H1 (cell line): ENCODE measurements at regions not wholly inside any gene's neighbourhood (a gene's known extent, or its start where the extent isn't known, plus 50 kb on each side); places are given as distances from the start of the nearest gene placed in this dataset.

Experiments
- CTCF ChIA-PET: fragments of 300-600 bp; sonication (Branson Sonifier 250); formaldehyde crosslinking; loops from one replicate; lab custom pipeline; 2021; ENCODE audit not compliant: partially characterized antibody; lab: Charles Lee
- POLR2A ChIA-PET: fragments of 300-600 bp; sonication (Branson Sonifier 250); formaldehyde crosslinking; loops from one replicate; lab custom pipeline; 2021; ENCODE audit warnings: inconsistent platforms; ENCODE audit not compliant: partially characterized antibody; lab: Charles Lee
- DNase-seq, 2 experiments: peaks; one replicate each; pipeline versions ENCODE4 v3.0.0 to v3.0.0-alpha.2; 2010 to 2022; ENCODE audit warnings: low spot score in 2 of 2, low read depth in 1 of 2, mixed read lengths in 1 of 2
- FAIRE-seq: peaks from 2 replicates; lab custom pipeline; 2011; peaks lifted over from hg19 to GRCh38; lab: Jason Lieb, UNC
- H2AFZ ChIP-seq: 2 replicates; pipeline ENCODE4 v1.8.1; 2012; ENCODE audit warnings: low read length, inconsistent platforms
- H2AK5ac ChIP-seq: 2 replicates; pipeline ENCODE4 v1.6.1; 2013; ENCODE audit warnings: low read depth, low read length
- H2BK120ac ChIP-seq: replicated peaks from 2 replicates; pipeline ENCODE3; 2013; ENCODE audit warnings: low read depth, low read length, inconsistent platforms
- H2BK12ac ChIP-seq: 2 replicates; pipeline ENCODE4 v1.6.1; 2013; ENCODE audit warnings: low read depth, low read length
- H2BK15ac ChIP-seq: 2 replicates; pipeline ENCODE4 v1.6.1; 2013; ENCODE audit warnings: low read length
- H2BK20ac ChIP-seq: 2 replicates; pipeline ENCODE4 v1.6.1; 2013; ENCODE audit warnings: low read length
- H2BK5ac ChIP-seq: 2 replicates; pipeline ENCODE4 v1.6.1; 2013; ENCODE audit warnings: low read depth, low read length
- H3K14ac ChIP-seq: 2 replicates; pipeline ENCODE4 v1.6.1; 2013; ENCODE audit warnings: inconsistent platforms; ENCODE audit not compliant: insufficient read length
- H3K18ac ChIP-seq: 2 replicates; pipeline ENCODE4 v1.6.1; 2013; ENCODE audit warnings: low read length; ENCODE audit errors: extremely low read depth
- H3K23ac ChIP-seq: 2 replicates; pipeline ENCODE4 v1.6.1; 2013; ENCODE audit warnings: inconsistent platforms; ENCODE audit not compliant: insufficient read length
- H3K23me2 ChIP-seq: 2 replicates; pipeline ENCODE4 v1.6.1; 2013; ENCODE audit warnings: low read depth, low read length
- H3K27ac ChIP-seq: 2 replicates; pipeline ENCODE4 v1.6.1; 2011; ENCODE audit warnings: low read depth, low read length, inconsistent platforms
- H3K27me3 ChIP-seq, 4 experiments: replicated peaks in 1 of 4; 1 replicate in 1 of 4; 2 replicates in 3 of 4; pipeline versions ENCODE4 v1.6.1 to v1.8.1; 2011 to 2013; ENCODE audit warnings: low read length in 3 of 4, mild to moderate bottlenecking in 3 of 4, inconsistent platforms in 2 of 4, mixed read lengths in 2 of 4, moderate library complexity in 1 of 4; ENCODE audit not compliant: control insufficient read depth in 3 of 4, insufficient read depth in 3 of 4; ENCODE audit errors: extremely low read depth in 1 of 4
- H3K36me3 ChIP-seq, 4 experiments: 2 replicates each; pipeline versions ENCODE4 v1.6.1 to v1.8.1; 2011 to 2013; ENCODE audit warnings: mild to moderate bottlenecking in 4 of 4, low read length in 3 of 4, moderate library complexity in 2 of 4, control low read depth in 1 of 4, inconsistent platforms in 1 of 4; ENCODE audit not compliant: insufficient read depth in 4 of 4, control insufficient read depth in 2 of 4
- H3K4ac ChIP-seq: replicated peaks from 2 replicates; pipeline ENCODE3; 2013; ENCODE audit warnings: low read length, low read depth, mixed read lengths, inconsistent platforms; ENCODE audit not compliant: insufficient read length
- H3K4me1 ChIP-seq, 4 experiments: replicated peaks in 1 of 4; 1 replicate in 1 of 4; 2 replicates in 3 of 4; pipeline versions ENCODE4 v1.6.1 to v1.8.1; 2011 to 2013; ENCODE audit warnings: low read length in 3 of 4, inconsistent platforms in 2 of 4, mixed read lengths in 1 of 4; ENCODE audit not compliant: insufficient read depth in 4 of 4, control insufficient read depth in 3 of 4
- H3K4me2 ChIP-seq, 2 experiments: 2 replicates each; pipeline versions ENCODE4 v1.6.1 to v1.8.1; 2011 to 2013; ENCODE audit warnings: low read depth in 2 of 2, low read length in 2 of 2, control low read depth in 1 of 2, inconsistent platforms in 1 of 2, mild to moderate bottlenecking in 1 of 2; ENCODE audit not compliant: insufficient read depth in 1 of 2
- H3K4me3 ChIP-seq, 4 experiments: fragments of 200-600, 300-600 bp in 1 of 4; sonication (generic), shearing (Covaris generic), sonication (Bioruptor Twin) in 1 of 4; 2 replicates each; pipeline versions ENCODE4 v1.5.1 to v1.8.1; 2011 to 2016; ENCODE audit warnings: low read length in 4 of 4, low read depth in 3 of 4, control low read depth in 2 of 4, inconsistent platforms in 2 of 4, mild to moderate bottlenecking in 2 of 4, mixed read lengths in 1 of 4, moderate library complexity in 1 of 4; ENCODE audit not compliant: insufficient read depth in 2 of 4; ENCODE audit errors: extremely low read depth in 1 of 4
- H3K56ac ChIP-seq: replicated peaks from 2 replicates; pipeline ENCODE3; 2013; ENCODE audit warnings: low read depth, mild to moderate bottlenecking, mixed read lengths, low read length, inconsistent platforms; ENCODE audit not compliant: insufficient read length
- H3K79me1 ChIP-seq: 2 replicates; pipeline ENCODE4 v1.6.1; 2013; ENCODE audit warnings: low read depth, low read length, control low read depth
- H3K79me2 ChIP-seq, 2 experiments: 2 replicates each; pipeline versions ENCODE4 v1.6.1 to v1.8.1; 2012 to 2013; ENCODE audit warnings: low read length in 2 of 2, mild to moderate bottlenecking in 2 of 2, inconsistent platforms in 1 of 2; ENCODE audit not compliant: insufficient read depth in 2 of 2, control insufficient read depth in 1 of 2
- H3K9ac ChIP-seq, 4 experiments: replicated peaks in 1 of 4; 1 replicate in 1 of 4; 2 replicates in 3 of 4; pipeline versions ENCODE4 v1.6.1 to v1.8.1; 2011 to 2013; ENCODE audit warnings: low read depth in 3 of 4, low read length in 3 of 4, control low read depth in 2 of 4, mild to moderate bottlenecking in 2 of 4, moderate library complexity in 2 of 4, inconsistent platforms in 1 of 4; ENCODE audit errors: extremely low read depth in 1 of 4
- H3K9me3 ChIP-seq, 2 experiments: 2 replicates each; pipeline versions ENCODE4 v1.6.1 to v1.8.1; 2012 to 2013; ENCODE audit warnings: mild to moderate bottlenecking in 2 of 2, moderate library complexity in 2 of 2, control low read depth in 1 of 2, inconsistent platforms in 1 of 2, low read depth in 1 of 2, low read length in 1 of 2, mixed read lengths in 1 of 2; ENCODE audit not compliant: insufficient read depth in 2 of 2
- H4K20me1 ChIP-seq, 2 experiments: replicated peaks in 1 of 2; 2 replicates each; pipeline versions ENCODE3 to v1.8.1; 2011 to 2013; ENCODE audit warnings: inconsistent platforms in 2 of 2, low read length in 2 of 2, mild to moderate bottlenecking in 1 of 2; ENCODE audit not compliant: insufficient read depth in 2 of 2, control insufficient read depth in 1 of 2
- H4K5ac ChIP-seq: 2 replicates; pipeline ENCODE4 v1.6.1; 2013; ENCODE audit warnings: low read length, low read depth, mixed read lengths, inconsistent platforms; ENCODE audit not compliant: insufficient read length
- H4K8ac ChIP-seq: 2 replicates; pipeline ENCODE4 v1.8.0; 2013; ENCODE audit warnings: mild to moderate bottlenecking, moderate library complexity, low read length, inconsistent platforms; ENCODE audit not compliant: insufficient read depth; ENCODE audit errors: extremely low read depth
- H4K91ac ChIP-seq: replicated peaks from 2 replicates; pipeline ENCODE3; 2013; ENCODE audit warnings: low read length, mixed read lengths, inconsistent platforms; ENCODE audit not compliant: insufficient read length
- ATF2 ChIP-seq: IDR thresholded peaks from 2 replicates; pipeline ENCODE4 v1.6.1; 2012; ENCODE audit warnings: low read length, inconsistent platforms
- CTBP2 ChIP-seq: IDR thresholded peaks from 2 replicates; pipeline ENCODE4 v1.7.0; 2011; ENCODE audit warnings: borderline replicate concordance, mild to moderate bottlenecking, moderate library complexity, mixed read lengths, low read length; ENCODE audit not compliant: insufficient read depth, insufficient read length
- EZH2 ChIP-seq: fragments of 200-600 bp; sonication (generic); IDR thresholded peaks from 2 replicates; pipeline ENCODE4 v1.7.1; 2012; ENCODE audit warnings: low read depth, mild to moderate bottlenecking, moderate library complexity, low read length, inconsistent platforms; ENCODE audit not compliant: severe bottlenecking
- HDAC6 ChIP-seq: IDR thresholded peaks from one replicate; pipeline ENCODE4 v1.7.1; 2012; ENCODE audit warnings: low read depth, mild to moderate bottlenecking, inconsistent platforms, low read length, moderate library complexity
- KDM5A ChIP-seq: fragments of 200-600 bp; IDR thresholded peaks from 2 replicates; pipeline ENCODE4 v1.7.1; 2012; ENCODE audit warnings: mild to moderate bottlenecking, low read length, inconsistent platforms, mixed read lengths
- PHF8 ChIP-seq: fragments of 200-600 bp; sonication (generic); conservative IDR thresholded peaks from 2 replicates; pipeline ENCODE4 v1.7.1; 2012; ENCODE audit warnings: low read depth, mild to moderate bottlenecking, inconsistent platforms, low read length, moderate library complexity
- RBBP5 ChIP-seq: IDR thresholded peaks from 2 replicates; pipeline ENCODE4 v1.7.1; 2012; ENCODE audit warnings: low read depth, mild to moderate bottlenecking, inconsistent platforms, low read length, moderate library complexity, borderline replicate concordance
- RNF2 ChIP-seq: fragments of 200-900, 300-1000 bp; sonication (generic); IDR thresholded peaks from 2 replicates; pipeline ENCODE4 v1.7.1; 2016; ENCODE audit warnings: borderline replicate concordance, low read depth, mild to moderate bottlenecking, antibody characterized with exemption, low read length; ENCODE audit not compliant: poor library complexity, severe bottlenecking; ENCODE audit errors: missing control alignments
- SAP30 ChIP-seq: fragments of 300-600 bp; sonication (generic); IDR thresholded peaks from 2 replicates; pipeline ENCODE4 v1.7.1; 2012; ENCODE audit warnings: low read length, moderate library complexity, mild to moderate bottlenecking, inconsistent platforms; ENCODE audit not compliant: insufficient read depth, insufficient replicate concordance
- TAF7 ChIP-seq: optimal IDR thresholded peaks from 2 replicates; pipeline ENCODE3; 2011; ENCODE audit warnings: low read depth, mild to moderate bottlenecking, inconsistent platforms, low read length, moderate library complexity, borderline replicate concordance
- WGBS, 2 experiments: shearing (Covaris generic) in 1 of 2; methylation state at CpG; one replicate each; pipeline versions ENCODE4 v1.1.6 to v1.1.7; 2013 to 2015; ENCODE audit warnings: low lambda C conversion rate in 2 of 2, mixed read lengths in 2 of 2, inconsistent platforms in 1 of 2, low coverage in 1 of 2, missing lambda C conversion rate in 1 of 2; ENCODE audit not compliant: insufficient replicate concordance in 2 of 2, insufficient coverage in 1 of 2, insufficient read length in 1 of 2; ENCODE audit errors: extremely low coverage in 1 of 2, missing lambda C conversion rate in 1 of 2; 5-methylcytosine and 5-hydroxymethylcytosine counted together

- Histone ChIP-seq H3K4me3 (no peak overlapping the region), H3K4me1 (peaks cover 0 to 3% (median 0%) of the 10 kb centered on the region in 4 experiments; a peak in 1 of 7 replicates), H2AFZ (no peak overlapping the region), H2BK5ac (no peak overlapping the region), H2BK20ac (no peak overlapping the region), H3K14ac (no peak overlapping the region), H4K20me1 (no peaks in the 10 kb centered on the region), H3K18ac (no peak overlapping the region), H2BK15ac (no peak overlapping the region), H3K27ac (no peak overlapping the region), H3K27me3 (no peaks in the 10 kb centered on the region), H3K23ac (no peak overlapping the region), H3K4ac (no peak overlapping the region), H2AK5ac (no peak overlapping the region), H3K23me2 (no peaks in the 10 kb centered on the region), H3K4me2 (no peak overlapping the region), H2BK120ac (no peak overlapping the region), H3K9me3 (no peaks in the 10 kb centered on the region), H3K56ac (no peak overlapping the region), H3K36me3 (no peaks in the 10 kb centered on the region), H4K91ac (no peak overlapping the region), H2BK12ac (no peak overlapping the region), H4K8ac (no peak overlapping the region), H3K9ac (no peak overlapping the region), H3K79me2 (no peaks in the 10 kb centered on the region), H3K79me1 (no peaks in the 10 kb centered on the region), H4K5ac (no peak overlapping the region)
- no peak for FAIRE-seq
- ChIA-PET CTCF (no interaction called here), POLR2A (no interaction called here)
- 94% methylated on average over 3 of the region's 3 CpGs; no CpG with 5 or more reads in 1 of the 2 experiments for WGBS, 2 experiments
- DNase-seq, result no peak
- TF ChIP-seq EZH2, result no peak
- TF ChIP-seq KDM5A, result no peak
- TF ChIP-seq PHF8, result no peak
- no peak for TF ChIP-seq SAP30
- TF ChIP-seq RBBP5, result no peak
- no peak for TF ChIP-seq TAF7
- no peak for TF ChIP-seq RNF2
- TF ChIP-seq ATF2, result no peak
- TF ChIP-seq CTBP2, result no peak
- no peak for TF ChIP-seq HDAC6
Observed at GRCh38 chr11:106422583-106422982, 345.1 kb downstream of the AASDHPPT start.
